Heart left ventricle (tissue), 13 donors: ENCODE measurements at regions not wholly inside any gene's neighbourhood (a gene's known extent, or its start where the extent isn't known, plus 50 kb on each side); places are given as distances from the start of the nearest gene placed in this dataset.

Experiments
- POLR2A ChIP-seq, 2 donors: fragments of 450-650 bp; IDR thresholded peaks; one replicate each; pipeline ENCODE4 v1.6.1; 2017; ENCODE audit warnings: antibody characterized with exemption in 2 of 2, mild to moderate bottlenecking in 2 of 2, moderate library complexity in 2 of 2
- TF ChIP-seq, protein P1 (sequence below), 12 donors: fragments of 200-600 bp; sonication (generic) in 4 of 12; IDR thresholded peaks; one replicate each; pipeline versions ENCODE4 v1.5.0 to v1.8.0; 2018 to 2022; ENCODE audit warnings: antibody characterized with exemption in 12 of 12, mild to moderate bottlenecking in 5 of 12
- donor health status: ischemic (EF 13 %, LVEDD 7.1; RV severe dilation, severe dysfunction).
- donor health status: DM: no; HTN: yes; CAD: no.
- donor health status: DM: no; HTN: no; CAD: no.
- donor health status: ischemic (EF 25% LVEDD 6.9; RV normal size, moderate dysfunction).
- donor health status: ischemic (EF 25% LVEDD 5.7; RV mildly dilated, moderate dysfunction).
- donor health status: ischemic (EF 35%, LVEDD 5.7; RV mildly dilated, moderate dysfunction).
- donor health status: nonischemic (EF 11% LVEDD 7.7; RV severe dilation, severe dysfunction).
- donor health status: DM: yes; HTN: yes; CAD: no.
- donor health status: PGD.
- donor health status: ischemic (EF 29% LVEDD 5.4; RV normal size, mild dysfunction).
- donor health status: nonischemic (EF 23%, LVEDD 6.1; RV moderate dilation, normal function).

- TF ChIP-seq, protein P1, sequence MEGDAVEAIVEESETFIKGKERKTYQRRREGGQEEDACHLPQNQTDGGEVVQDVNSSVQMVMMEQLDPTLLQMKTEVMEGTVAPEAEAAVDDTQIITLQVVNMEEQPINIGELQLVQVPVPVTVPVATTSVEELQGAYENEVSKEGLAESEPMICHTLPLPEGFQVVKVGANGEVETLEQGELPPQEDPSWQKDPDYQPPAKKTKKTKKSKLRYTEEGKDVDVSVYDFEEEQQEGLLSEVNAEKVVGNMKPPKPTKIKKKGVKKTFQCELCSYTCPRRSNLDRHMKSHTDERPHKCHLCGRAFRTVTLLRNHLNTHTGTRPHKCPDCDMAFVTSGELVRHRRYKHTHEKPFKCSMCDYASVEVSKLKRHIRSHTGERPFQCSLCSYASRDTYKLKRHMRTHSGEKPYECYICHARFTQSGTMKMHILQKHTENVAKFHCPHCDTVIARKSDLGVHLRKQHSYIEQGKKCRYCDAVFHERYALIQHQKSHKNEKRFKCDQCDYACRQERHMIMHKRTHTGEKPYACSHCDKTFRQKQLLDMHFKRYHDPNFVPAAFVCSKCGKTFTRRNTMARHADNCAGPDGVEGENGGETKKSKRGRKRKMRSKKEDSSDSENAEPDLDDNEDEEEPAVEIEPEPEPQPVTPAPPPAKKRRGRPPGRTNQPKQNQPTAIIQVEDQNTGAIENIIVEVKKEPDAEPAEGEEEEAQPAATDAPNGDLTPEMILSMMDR (IDR thresholded peaks at IDR 0.05) = no peak
- TF ChIP-seq POLR2A (IDR thresholded peaks at IDR 0.05) = no peak
These were observed 82.8 kb upstream of the RALGPS2 start for GRCh38 chr1:178642282-178642681.
